GM19328 (cell line): ENCODE measurements at regions not wholly inside any gene's neighbourhood (a gene's known extent, or its start where the extent isn't known, plus 50 kb on each side); places are given as distances from the start of the nearest gene placed in this dataset.

Experiments used
- ATAC-seq: cut with Tn5 transposase; IDR thresholded peaks from one replicate; pipeline ENCODE4 v1.9.1; 2021; ENCODE audit warnings: mild to moderate bottlenecking, moderate library complexity; ENCODE audit not compliant: unreplicated experiment

GRCh38 chr9:1658661-1659362 lies 356.3 kb upstream of the SMARCA2 start:
- no peak for ATAC-seq

- no peak for ATAC-seq
Observed at GRCh38 chr9:1659363-1659690, 355.8 kb upstream of the SMARCA2 start.

- ATAC-seq, result no peak
Observed at GRCh38 chr9:1668441-1668840, 346.7 kb upstream of the SMARCA2 start.

GRCh38 chr9:1673300-1673699 lies 341.8 kb upstream of the SMARCA2 start:
- ATAC-seq, result no peak

- no peak for ATAC-seq
Observed at GRCh38 chr9:1676771-1677170, 338.4 kb upstream of the SMARCA2 start.

- no peak for ATAC-seq
Observed at GRCh38 chr9:1683951-1684350, 331.2 kb upstream of the SMARCA2 start.

- ATAC-seq, result no peak
Observed at GRCh38 chr9:1698991-1699390, 316.2 kb upstream of the SMARCA2 start.

- no peak for ATAC-seq
Observed at GRCh38 chr9:1701113-1701512, 314.0 kb upstream of the SMARCA2 start.

GRCh38 chr9:1702701-1703100 lies 312.4 kb upstream of the SMARCA2 start:
- no peak for ATAC-seq

- no peak for ATAC-seq
Observed at GRCh38 chr9:1707291-1707690, 307.9 kb upstream of the SMARCA2 start.

GRCh38 chr9:1708219-1708618 lies 306.9 kb upstream of the SMARCA2 start:
- no peak for ATAC-seq

GRCh38 chr9:1709347-1709746 lies 305.8 kb upstream of the SMARCA2 start:
- ATAC-seq, result no peak

- ATAC-seq, result no peak
Observed at GRCh38 chr9:1712861-1713450, 302.2 kb upstream of the SMARCA2 start.

GRCh38 chr9:1713841-1714240 lies 301.3 kb upstream of the SMARCA2 start:
- no peak for ATAC-seq

- no peak for ATAC-seq
Observed at GRCh38 chr9:1717882-1718281, 297.3 kb upstream of the SMARCA2 start.

GRCh38 chr9:1718836-1719235 lies 296.3 kb upstream of the SMARCA2 start:
- no peak for ATAC-seq

GRCh38 chr9:1721196-1721595 lies 294.0 kb upstream of the SMARCA2 start:
- no peak for ATAC-seq

GRCh38 chr9:1722404-1722803 lies 292.7 kb upstream of the SMARCA2 start:
- no peak for ATAC-seq

GRCh38 chr9:1723522-1724015 lies 291.6 kb upstream of the SMARCA2 start:
- no peak for ATAC-seq

GRCh38 chr9:1726993-1727759 lies 288.0 kb upstream of the SMARCA2 start:
- ATAC-seq, result no peak

- no peak for ATAC-seq
Observed at GRCh38 chr9:1729631-1730030, 285.5 kb upstream of the SMARCA2 start.

- ATAC-seq, result no peak
Observed at GRCh38 chr9:1732670-1733069, 282.5 kb upstream of the SMARCA2 start.
